NCI-H82 treated with DMSO at 0.1 percent for 48 hours (cell line): ENCODE measurements at regions not wholly inside any gene's neighbourhood (a gene's known extent, or its start where the extent isn't known, plus 50 kb on each side); places are given as distances from the start of the nearest gene placed in this dataset.
"Not testable (repeated sequence)": the region's sequence is repeated elsewhere in the genome, so short reads cannot be mapped to it uniquely, and the experiment has no call there.

Experiments used
- DNase-seq: peaks from one replicate; lab custom pipeline; 2025; ENCODE audit not compliant: unreplicated experiment; lab: John Stamatoyannopoulos, UW

DNA sequence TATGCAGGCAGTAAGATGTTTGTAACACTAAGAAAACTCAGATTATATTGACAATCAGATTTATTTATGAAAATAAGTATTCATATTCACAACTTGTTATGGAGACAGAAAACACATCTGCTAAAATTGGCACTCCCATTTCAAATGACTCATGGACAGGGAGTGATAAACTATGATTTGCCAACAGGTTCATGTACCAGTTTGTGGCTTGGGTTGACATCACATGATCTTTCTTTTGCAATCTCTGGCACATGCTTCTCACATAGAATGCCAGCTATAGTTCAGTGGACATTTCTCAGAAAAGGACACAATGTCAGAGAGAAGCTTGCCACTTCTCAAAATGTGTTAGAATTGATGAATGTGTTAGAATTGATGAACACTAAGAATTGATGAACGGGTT, 663.2 kb upstream of the ANKRD30A start:
- DNase-seq: no peak

DNA sequence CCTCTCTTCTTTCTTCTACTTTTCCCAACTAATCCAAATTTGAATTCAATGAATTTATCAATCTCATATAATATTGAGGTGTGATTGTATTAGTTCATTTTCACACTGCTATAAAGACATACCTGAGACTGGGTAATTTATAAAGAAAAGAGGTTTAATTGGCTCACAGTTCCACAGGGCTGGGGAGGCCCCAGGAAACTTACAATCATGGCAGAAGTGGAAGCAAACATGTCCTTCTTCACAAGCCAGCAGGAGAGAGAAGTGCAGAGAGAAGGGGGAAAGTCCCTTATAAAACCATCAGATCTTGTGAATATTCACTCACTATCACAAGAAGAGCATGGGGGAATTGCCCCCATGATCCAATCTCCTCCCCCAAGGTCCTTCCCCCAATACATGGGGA, 667.0 kb upstream of the ANKRD30A start:
- not testable (repeated sequence) for DNase-seq

- DNase-seq: no peak
Observed at GRCh38 chr10:36457751-36458150, 667.6 kb upstream of the ANKRD30A start.

- DNase-seq: no peak
Observed at GRCh38 chr10:36455526-36456133, 669.8 kb upstream of the ANKRD30A start.

GRCh38 chr10:36452851-36453250, 672.5 kb upstream of the ANKRD30A start:
- no peak for DNase-seq

DNA sequence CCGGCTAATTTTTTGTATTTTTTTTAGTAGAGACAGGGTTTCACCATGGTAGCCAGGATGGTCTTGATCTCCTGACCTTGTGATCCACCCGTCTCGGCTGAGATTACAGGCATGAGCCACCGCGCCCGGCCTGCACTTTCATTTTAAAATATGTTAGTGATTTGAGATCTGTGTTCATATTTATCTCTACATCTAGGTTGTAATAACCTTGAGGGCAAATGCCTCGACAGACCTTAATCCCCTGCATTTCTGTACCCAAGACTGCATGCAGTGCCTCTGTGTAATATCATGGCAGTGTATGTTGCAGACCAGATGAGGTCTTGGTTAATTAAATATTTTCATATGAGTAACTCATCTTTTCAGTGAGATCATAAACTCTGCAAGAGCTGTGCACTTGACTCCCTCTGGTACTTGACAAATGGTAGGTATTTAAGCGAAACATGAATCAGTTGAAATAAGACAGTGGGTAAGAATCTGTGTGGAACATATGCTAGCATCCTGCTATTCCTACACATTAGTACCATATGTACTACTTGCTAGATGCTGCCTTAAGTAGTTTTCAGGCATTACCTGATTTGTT, 673.9 kb upstream of the ANKRD30A start:
- no peak for DNase-seq

DNA sequence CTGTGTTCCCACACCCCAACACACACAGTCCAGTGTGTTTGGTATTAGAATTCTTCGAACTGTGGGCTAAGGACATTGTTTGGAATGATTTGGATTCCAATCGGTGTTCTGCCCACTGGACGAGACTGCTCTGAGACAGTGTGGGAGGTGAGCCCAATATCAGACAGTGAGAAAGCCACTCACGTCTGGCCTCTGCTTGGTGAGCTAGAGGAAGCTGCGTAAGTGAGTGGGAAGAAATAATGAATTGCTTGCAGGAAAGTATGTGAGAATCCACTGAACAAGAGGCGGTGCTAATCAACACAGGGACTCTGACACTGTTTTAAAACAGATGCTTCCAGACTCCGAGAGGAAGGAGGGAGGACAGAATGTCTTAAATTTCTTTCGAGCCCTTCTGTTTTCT, 675.0 kb upstream of the ANKRD30A start:
- no peak for DNase-seq

DNA sequence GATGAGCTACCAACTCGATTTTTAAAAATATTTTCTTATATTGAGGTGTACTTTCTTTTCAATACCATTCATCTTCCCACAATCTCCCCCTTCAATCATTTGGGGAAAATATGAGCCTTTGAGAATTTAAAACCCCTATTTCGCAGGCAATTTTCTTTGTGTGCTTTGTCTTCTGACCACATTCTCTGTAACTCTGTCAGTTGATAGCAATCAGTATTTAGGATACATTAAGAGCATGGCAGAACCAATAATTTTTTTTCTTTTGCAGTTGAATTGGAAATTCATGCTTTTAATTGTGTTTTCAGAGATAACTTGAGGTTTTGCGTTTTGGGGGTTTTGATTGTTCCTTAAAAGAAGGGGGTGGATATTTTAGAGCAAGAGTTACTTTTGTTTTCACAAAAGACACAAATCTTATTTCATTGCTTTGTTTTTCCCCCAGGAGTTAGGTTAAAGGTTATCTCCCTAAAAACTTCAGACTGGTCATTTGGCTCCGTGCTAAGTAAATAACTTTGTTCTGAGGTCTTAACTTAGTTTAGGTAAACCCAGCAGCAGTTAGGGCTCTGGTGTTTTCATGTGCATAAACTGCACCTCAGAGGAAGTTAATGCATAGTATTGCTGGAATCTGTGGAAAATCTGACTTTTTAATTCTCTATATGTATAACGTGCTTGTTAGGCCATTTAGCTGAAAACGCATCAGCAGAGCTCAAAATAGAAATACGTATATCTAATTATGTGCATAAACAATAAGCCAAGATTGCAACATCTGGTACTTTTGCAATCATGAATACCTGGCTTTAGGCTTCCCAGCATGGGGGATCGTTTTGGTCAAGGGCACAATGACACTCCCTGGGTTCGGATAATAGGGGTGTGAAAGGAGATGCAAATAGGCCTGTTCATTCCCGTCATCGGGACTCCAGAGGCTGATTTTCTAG, 676.4 kb upstream of the ANKRD30A start:
- DNase-seq: no peak

GRCh38 chr10:36446881-36447280, 678.5 kb upstream of the ANKRD30A start:
- no peak for DNase-seq

- no peak for DNase-seq
Observed at GRCh38 chr10:36443233-36443632, 682.2 kb upstream of the ANKRD30A start.

DNA sequence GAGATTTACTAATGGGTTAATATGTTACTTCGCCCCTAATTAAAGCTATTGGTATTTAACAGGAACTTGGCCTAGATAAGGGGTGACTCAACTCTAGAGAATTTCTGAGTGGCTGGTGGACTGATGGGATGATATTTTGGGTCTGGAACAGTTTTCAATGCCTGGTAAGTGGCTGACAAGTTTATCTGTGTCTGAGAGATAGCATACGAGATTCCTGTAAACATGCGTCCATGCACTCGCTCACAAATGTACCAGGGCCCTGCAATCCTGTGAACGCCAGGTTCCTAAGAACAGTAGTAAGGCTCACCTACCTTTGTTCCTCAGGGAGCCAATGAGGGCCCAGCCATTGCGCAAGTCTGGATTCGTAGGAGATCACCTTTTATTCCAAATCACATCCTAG, 683.8 kb upstream of the ANKRD30A start:
- no peak for DNase-seq

- DNase-seq: no peak
Observed at GRCh38 chr10:36440539-36440938, 684.9 kb upstream of the ANKRD30A start.

- no peak for DNase-seq
Observed at GRCh38 chr10:36437367-36437766, 688.0 kb upstream of the ANKRD30A start.

GRCh38 chr10:36428507-36428906, 696.9 kb upstream of the ANKRD30A start:
- DNase-seq: no peak

GRCh38 chr10:36425131-36425797, 700.1 kb upstream of the ANKRD30A start:
- DNase-seq: no peak

DNA sequence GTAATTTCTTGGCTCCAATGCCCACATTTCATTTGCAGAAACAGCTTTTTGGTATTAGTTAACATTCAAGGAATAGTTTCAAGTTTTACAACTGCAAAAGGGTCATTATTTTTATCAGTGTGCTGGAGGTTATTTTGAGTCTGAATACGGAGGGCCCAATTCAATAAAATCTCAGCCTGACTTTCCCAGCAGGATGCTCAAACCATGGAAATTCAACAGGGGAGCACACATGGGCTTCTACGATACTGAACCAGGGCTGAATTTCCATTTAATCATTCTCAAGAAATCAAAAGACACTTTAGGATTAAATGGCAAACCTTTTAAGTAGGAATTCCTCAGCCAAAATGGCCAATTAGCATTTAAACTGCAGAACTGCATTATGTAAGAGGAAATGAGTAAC, 700.9 kb upstream of the ANKRD30A start:
- DNase-seq: no peak

DNA sequence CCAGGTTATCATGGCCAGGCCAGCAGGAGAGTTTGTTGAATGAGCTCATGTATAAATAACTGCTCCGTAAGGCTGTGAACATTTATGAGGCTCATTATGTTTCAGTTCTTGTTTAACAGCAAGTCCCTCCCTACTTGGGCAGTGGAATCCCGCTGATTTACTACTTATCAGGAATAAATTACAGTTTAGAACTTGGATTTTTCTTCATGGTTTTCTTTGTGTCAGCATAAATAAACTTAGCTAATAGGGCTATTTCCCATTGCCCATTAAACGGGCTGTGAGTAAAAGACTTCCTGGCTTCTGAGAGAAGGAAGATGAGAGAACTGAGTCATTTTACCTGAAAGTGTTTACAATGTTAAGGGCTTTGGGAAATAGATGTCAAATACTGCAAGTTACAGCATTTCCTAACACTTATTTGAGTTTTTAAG, 701.6 kb upstream of the ANKRD30A start:
- DNase-seq: no peak

DNA sequence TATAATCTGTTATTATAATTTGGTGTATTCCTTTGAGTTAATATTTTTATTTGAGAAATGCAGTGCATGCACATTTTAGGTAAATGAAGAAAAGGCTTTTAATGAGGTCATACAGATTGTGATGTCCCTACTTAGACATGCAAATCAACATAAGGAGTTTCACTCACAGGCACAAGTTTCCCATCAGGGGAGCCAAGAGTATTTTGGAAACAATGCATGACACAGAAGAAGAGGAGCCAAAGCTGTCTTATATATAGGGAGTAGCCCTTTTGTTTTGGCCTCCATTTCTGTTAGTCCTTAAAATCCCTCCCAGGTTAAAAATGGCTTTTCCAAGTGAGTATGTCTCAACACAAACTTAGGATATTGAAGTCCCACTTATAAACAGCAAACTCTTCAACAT, 703.4 kb upstream of the ANKRD30A start:
- DNase-seq: no peak

DNA sequence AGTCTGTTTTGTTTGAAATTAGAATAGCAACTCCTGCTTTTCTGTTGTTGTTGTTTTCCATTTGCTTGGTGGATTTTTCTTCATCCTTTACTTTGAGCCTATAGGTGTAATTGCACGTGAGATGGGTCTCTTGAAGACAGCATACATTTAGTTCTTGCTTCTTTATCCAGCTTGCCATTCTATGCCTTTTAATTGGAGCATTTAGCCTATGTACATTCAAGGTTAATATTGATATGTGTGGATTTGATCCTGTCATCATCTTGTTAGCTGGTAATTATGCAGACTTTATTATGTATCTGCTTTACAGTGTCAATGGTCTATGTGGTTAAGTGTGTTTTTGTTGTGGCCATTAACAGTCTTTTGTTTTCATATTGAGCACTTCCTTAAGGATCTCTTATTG, 708.9 kb upstream of the ANKRD30A start:
- DNase-seq: no peak

GRCh38 chr10:36412942-36413341, 712.5 kb upstream of the ANKRD30A start:
- no peak for DNase-seq

DNA sequence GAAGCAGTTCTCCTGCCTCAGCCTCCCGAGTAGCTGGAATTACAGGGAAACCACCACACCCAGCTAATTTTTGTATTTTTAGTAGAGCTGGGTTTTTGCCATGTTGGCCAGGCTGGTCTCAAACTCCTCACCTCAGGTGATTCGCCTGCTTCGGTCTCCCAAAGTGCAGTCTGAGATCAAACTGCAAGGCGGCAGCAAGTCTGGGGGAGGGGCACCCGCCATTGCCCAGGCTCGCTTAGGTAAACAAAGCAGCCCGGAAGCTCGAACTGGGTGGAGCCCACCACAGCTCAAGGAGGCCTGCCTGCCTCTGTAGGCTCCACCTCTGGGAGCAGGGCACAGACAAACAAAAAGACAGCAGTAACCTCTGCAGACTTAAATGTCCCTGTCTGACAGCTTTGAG, 725.2 kb upstream of the ANKRD30A start:
- not testable (repeated sequence) for DNase-seq

- no peak for DNase-seq
Observed at GRCh38 chr10:36393801-36394200, 731.6 kb upstream of the ANKRD30A start.
